SKM-1 (cell line): ENCODE measurements at regions not wholly inside any gene's neighbourhood (a gene's known extent, or its start where the extent isn't known, plus 50 kb on each side); places are given as distances from the start of the nearest gene placed in this dataset.

Source experiments
- DNase-seq: peaks from one replicate; lab custom pipeline; 2025; ENCODE audit not compliant: unreplicated experiment; lab: John Stamatoyannopoulos, UW

GRCh38 chr7:148950806-148951205, 66.7 kb upstream of the EZH2 start:
- no peak for DNase-seq

- no peak for DNase-seq
Measured at GRCh38 chr7:148944935-148945934, 61.1 kb upstream of the EZH2 start.

- peak; percentile 35 for DNase-seq
Measured at GRCh38 chr7:148941598-148942275, 57.6 kb upstream of the EZH2 start.

- peak; percentile 35 for DNase-seq
Measured at GRCh38 chr7:148940702-148941597, 56.9 kb upstream of the EZH2 start.

GRCh38 chr7:148939128-148939755, 55.2 kb upstream of the EZH2 start:
- DNase-seq = no peak

GRCh38 chr7:148935451-148935850, 51.4 kb upstream of the EZH2 start:
- no peak for DNase-seq
